Stimulated activated CD8-positive, alpha-beta memory T cell treated with anti-CD3 and anti-CD28 coated beads, Interleukin-7, amount 100 ng/mL, for 48 hours (primary cell): ENCODE measurements at regions not wholly inside any gene's neighbourhood (a gene's known extent, or its start where the extent isn't known, plus 50 kb on each side); places are given as distances from the start of the nearest gene placed in this dataset.
"Not testable (repeated sequence)": the region's sequence is repeated elsewhere in the genome, so short reads cannot be mapped to it uniquely, and the experiment has no call there.

Experiments used
- DNase-seq, 2 donors: peaks; one replicate each; pipeline ENCODE4 v3.0.0-alpha.2; 2020; ENCODE audit warnings: low read depth in 1 of 2; ENCODE audit errors: extremely low read depth in 1 of 2

DNA sequence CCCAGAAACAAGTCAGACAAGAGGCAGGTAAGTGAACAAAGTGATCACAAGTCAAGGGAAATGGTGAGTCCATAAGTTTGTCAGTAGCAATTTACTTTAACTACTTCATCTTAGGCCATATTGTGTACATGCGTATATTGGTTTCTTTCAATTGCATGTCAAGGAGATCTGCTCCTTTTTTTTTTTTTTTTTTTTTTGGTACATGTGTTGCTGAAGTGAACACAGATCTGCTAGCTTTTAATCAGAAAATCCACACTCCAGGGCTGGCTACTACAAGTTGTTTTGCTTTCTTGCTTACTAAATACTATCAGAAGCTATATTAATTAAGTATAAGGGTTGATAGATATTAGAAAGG is 985.1 kb downstream of the TSN start:
- DNase-seq = no peak

DNA sequence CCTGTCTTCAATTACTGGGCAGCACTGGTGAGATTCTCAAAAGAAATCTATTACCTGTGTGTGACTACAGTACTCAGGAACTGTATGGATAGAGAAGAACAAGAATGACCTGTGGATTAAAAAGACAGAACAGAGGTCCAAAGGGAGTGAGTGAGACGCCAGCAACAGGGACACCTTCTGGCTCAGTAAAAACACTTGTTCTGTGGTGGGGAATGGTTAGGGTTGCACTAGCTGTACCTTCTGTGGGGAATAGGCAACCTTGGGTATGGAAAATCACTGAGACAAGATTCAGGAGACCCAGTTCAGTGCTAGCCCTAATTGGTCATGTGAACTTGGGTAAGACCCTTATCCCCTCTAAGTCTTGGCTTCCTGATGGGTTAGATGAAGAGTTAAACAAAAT is 986.0 kb downstream of the TSN start:
- no peak for DNase-seq

DNA sequence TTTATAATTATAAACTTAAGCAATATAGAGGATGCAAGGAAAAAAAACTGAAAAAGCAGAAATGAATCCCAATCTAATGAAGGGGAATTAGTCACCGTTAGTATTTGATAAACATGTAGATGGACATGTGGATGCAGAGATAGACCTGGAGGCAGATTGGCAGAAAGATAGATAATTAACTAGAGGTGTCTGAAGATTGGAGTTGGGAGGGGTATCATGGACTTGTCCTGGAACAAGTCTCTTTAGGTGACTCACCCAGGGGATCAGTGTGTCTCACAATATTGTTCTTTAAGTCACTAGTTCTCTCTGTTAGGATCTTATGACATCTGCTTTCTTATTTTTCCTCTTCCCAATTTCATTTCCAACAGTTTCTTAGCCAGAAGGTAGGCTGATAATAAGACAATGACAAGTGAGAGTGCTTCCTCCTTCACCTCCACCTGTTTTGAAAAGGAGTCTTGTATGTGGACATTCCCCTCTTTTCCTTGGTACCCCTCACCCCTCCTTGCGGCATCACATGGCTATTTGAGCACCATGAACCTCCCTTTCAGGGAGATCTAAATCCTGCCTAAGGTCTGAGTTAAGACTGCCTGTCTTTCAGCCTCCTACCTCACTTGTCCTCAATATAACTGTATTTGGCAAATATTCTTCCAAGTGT is 987.7 kb downstream of the TSN start:
- DNase-seq = no peak

DNA sequence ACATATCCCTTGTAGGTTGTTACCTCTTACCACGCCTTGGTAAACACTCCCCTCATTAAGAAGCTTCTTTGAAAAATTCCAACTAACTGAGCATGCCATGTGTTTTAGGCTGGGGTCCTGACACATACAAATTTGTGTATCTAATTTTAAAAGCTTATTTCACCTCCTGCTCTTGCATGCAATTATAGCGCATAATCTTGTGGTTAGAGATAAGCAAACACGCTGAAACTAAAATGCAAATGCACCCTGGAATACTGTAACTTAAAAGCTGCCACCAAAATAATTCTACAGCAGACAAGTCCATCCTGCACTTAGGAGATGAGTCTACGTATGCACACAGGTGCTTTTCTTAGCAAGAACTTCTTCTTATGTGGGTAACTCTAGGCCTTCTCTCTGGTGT is 990.2 kb downstream of the TSN start:
- DNase-seq = no peak

DNA sequence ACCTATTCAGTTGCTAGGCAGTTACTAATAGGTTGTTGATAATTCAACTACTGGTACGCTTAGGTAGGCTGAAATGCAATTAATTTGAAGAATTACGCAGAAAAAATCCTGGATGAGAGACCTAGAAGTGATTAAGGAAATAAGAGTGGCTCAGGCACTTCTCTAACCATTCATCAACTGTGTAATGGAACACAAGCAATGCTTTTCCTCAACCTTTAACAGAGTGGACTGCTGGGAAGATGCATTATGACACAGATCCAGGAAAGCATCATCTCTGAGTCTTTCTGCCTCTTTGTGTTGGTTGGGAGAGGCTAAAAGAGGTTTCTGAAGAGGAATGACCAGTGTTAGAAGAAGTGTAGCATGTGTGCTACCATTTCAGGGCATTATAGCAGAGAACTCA is 992.2 kb downstream of the TSN start:
- no peak for DNase-seq

DNA sequence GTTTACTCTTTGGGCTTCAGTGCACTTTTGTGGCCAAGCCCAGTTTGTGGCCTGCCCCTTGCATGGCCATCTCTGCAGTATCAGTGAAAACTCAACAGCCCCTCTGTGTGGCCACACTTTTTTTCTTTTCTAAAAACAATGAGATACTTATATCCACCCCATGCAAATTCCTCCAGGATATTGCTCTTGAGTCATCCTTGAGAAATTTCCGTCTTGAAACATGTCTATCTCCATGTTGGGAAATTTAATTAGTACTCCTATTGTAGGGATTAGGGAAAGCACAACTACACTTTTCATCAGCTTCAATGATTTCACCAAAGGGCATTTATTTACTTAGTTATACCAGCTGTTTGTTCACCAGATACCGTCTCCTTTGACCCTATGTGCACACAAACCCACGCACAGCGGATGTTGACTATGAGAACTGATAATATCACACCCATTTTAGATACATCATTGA is 993.1 kb downstream of the TSN start:
- no peak for DNase-seq

DNA sequence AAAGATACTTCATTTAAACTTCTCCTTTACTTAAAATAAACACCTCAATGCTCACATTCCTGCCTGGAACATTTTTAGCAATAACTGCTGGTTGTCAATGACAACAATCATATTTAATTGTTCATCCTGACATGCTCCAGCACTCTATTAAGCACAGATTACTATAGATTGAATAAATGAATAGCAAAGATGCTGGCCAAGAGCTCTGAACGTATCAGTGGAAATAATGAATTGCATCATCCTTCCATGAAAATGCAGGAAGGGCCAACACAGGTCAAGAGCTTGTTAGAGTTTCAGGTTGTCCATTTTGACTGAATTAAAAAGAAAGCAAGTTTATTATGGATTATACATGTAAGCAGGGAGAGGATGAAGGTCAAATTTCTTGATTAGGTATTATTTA is 994.0 kb downstream of the TSN start:
- no peak for DNase-seq

DNA sequence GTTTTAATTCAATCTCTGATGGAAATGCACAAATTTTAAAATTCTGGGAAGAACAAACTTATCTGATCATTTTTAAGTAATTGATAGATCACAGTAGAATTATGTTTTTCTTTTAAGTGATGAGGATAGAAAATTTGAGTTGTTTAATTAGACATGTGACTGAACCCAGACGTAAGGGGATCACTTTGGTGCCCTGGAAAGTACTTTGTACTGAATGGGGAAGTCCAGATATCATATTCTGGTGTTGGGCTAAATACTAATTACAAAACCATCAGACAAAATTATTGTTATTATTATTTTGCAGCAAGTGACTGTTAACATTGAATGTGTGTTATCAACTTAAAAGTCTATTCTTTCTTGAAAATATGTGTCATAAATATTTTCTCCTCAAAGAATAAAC is 994.6 kb downstream of the TSN start:
- no peak for DNase-seq

DNA sequence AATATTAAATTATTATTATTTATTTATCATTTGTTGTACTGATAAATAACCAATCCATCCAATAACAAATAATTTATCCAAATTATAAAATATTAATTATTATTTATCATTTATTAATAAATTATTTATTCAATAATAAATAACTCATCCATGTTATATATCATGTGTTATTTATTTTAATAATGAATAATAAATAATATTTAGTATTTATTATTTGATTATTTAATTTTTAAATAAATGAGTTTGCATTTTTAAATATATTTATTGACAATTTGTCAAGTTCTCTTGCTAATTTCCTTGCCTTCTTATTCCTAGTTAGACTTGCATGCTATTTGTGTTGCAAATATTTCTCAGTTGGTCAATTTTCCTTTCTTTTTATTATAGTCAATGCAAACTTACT is 995.4 kb downstream of the TSN start:
- no peak for DNase-seq

DNA sequence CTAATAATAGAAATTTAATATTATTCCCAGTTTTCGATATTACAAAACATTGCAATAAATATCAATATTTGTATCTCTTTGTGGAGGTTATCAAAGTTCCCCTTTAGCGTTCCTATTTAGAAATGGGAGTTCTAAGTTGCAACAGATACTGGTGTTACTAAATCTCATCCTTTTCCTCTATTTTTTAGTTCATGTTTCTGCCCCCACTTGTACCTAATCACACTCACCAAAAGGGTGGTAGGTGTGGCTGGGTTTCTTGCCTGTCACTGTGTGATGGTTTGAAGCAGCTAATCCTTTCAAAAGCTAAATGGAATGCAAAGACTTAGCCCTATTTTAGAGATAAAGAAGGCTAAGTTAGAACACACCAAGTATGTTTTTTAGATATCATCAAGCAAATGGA is 997.9 kb downstream of the TSN start:
- no peak for DNase-seq

DNA sequence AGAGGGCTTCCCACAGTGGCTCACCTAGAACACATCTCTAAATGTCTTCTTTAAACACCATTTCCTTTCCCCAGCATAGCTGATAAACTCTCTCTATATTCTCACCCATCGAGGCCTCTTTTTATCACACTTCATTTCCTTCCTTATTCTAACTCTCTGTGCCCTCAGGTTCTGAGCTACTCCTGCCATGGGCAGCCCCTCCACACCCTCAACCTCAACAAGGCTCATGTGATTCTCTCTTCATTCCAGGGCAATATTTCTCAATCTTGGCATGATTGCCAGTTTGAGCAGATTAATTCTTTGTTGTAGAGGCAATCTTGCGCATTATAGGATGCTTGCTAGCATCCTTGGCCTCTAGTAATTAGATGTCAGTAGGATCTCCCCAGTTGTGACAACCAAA is 999.1 kb downstream of the TSN start:
- DNase-seq = no peak

DNA sequence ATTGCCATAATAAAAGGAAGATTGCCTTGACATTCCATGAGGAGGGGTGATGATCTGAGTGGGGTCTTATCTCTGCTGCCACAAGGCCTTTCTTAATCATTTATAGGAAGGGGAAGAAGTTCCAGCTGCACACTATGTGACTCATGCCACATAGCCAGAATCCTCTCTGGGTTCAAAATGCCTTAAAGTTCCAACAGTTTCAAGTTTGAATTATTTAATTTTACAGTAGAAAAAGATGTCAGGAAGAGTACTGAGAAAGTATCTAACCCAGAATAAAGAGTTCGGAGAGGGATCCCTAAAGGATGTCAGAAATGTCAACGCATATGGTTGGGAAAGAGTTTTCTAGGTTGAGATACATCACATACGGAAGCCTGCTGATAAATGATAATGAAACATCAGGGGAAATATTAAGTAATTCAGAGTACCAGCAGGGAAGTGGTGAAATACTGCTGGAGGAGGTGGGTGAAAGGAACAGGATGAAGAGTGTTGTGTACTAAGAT is 999.9 kb downstream of the TSN start:
- DNase-seq = no peak

DNA sequence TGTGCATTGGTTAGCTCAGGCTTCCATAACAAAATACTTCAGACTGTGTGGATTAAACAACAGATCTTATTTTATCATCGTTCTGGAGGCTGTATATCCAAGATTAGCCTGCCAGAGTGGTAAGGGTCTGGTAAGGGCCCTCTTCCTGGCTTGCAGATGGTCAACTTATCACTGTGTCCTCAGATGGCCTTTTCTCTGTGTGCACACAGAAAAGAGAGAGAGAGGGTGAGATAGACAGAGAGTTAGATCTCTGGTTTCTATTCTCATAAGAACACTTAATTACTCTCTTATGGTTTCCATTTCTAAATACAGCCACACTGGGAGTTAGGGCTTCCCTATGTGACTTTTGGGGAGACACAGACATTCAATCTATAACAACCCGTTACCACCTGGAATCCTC is 1003.5 kb downstream of the TSN start:
- no peak for DNase-seq

DNA sequence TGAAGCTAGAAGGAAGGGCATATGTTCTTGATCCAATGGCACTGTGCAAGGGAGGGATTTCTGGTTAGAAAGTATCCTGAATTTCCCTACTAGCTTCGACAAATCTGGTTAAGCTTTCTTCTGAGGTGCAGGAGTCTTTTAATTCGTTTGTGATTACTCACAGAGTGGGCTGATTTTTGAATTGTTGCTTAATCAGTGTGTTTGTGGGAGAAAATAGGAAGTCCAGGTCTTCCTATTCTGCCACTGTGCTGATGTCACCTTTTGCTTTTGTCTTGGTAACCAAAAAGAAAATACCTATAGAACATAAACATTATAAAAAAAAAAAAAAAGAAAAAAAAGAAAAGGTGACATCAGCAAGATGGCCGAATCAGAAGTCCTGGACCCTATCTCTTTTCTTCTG is 1008.6 kb downstream of the TSN start:
- no peak for DNase-seq

DNA sequence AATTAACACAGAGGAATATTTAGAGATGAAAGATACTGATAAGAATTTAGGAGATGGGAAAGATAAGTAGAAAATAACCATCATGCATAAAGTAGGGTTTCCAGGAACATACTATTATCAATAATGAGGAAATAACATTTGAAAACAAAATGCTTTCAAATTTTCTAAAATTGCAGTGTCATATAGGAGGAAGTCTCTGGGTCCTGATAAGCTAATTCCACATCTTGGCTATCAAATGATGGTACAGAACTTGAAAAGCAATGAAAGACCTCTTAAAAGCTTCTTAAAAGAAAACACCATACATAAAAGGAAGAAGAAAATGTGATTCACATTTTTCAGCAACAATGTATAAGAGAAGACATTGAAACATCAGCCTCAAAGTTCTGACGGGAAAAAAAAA is 1024.8 kb downstream of the TSN start:
- no peak for DNase-seq

DNA sequence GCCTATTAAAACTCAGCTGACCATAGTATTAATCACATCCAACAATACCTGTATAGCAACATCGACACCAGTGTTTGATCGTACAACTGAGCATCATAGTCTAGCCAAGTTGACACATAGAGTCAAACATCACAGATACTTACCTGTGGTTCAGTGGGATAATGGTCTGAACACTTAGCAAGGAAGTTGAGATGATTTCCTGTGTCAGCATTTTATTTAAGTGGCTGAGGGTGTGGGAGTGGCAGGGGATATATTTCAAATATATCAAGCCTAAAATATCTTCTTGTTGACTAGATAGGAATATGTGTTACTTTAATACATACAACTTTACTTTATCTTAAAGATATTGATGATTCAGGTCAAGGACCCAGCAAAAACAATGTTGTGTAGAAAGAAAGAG is 1038.6 kb downstream of the TSN start:
- no peak for DNase-seq

DNA sequence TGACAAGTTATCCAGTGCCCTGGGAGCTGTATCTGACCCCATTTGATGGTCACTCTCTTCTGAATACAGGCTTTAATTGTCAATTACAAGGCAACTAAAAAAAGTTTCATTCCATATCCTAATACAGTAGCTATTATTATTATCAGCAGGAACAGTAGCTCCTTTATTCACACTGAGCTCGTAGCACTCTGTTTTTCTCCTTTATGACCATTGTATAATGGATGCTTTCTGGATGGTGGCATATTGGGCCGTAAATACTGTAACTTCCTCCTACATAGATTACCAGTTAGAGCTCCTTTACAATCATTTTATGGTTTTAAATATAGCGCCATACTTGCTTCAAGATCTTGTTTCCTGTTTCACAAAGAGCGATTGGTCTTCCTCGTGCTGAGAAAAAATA is 1040.3 kb downstream of the TSN start:
- no peak for DNase-seq

DNA sequence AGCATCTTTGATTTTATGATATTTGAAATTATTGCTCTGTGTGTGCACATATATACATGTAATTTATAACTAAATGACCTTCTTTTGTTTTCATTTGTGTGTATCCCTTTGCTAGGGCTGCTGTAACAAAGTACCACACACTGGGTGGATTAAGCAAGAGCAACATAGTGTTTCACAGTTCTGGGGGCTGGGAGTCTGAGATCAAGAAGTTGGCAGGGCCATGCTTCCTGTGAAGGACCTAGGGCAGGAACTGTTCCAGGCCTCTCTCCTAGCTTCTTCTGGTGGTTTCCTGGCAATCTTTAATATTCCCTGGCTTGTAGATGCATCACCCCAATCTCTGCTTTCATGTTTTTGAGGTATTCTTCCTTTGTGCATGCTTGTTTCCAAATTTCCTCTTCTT is 1043.9 kb downstream of the TSN start:
- DNase-seq = no peak

DNA sequence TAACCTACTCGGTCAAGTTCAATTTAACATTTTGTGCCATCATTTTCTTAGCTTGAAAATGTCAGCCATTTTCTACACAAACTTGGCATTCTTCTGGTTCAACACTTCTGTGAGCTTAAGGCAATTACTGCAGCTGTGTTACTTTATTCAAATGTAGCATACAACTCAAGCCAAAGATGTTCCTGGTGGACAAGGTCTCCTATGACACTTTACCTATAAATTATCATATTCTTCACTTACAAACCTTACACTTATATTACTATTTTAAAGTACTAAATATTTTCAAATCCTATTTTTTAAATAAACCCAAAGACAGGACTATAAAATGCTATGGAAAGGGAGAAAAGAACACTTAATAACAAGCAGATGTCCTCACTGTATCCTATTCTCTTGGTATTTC is 1045.3 kb downstream of the TSN start:
- no peak for DNase-seq

DNA sequence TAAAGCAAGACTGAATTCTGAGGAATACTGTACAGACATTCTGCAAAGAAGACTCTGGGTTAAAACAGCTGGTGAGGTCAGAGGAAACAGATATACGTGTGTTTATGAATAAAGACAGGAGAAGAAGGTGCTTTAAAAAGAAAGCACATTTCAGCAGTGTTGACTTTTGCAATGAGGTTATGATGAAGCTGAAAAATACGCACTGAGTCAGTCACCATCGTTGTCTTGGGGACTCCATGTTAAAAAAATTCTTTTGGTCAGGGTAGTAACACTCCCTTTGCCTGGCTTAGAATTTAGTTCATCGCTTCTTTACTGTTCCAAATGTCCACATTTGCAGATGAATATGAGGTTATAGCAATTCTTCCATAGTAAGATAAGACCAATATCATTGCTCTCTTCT is 1049.0 kb downstream of the TSN start:
- no peak for DNase-seq

DNA sequence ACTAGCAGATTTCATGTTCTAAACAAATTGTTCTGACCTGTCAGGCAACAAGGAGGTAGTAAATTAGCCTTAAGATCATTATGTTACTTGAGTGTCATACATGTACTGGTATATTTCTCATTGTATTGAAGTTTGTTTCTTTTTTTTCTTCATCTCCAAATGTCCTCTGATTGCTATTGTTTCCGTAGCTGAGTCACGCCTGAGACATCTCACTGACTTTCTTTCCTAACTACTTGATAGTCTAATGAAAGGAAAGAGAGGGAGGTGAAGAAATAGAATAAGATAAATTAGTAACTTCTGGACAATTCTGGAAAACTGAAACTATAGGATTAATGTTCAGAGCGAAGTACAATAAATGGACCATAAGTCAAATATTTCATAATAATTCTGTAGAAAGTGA is 1049.9 kb downstream of the TSN start:
- DNase-seq = no peak

DNA sequence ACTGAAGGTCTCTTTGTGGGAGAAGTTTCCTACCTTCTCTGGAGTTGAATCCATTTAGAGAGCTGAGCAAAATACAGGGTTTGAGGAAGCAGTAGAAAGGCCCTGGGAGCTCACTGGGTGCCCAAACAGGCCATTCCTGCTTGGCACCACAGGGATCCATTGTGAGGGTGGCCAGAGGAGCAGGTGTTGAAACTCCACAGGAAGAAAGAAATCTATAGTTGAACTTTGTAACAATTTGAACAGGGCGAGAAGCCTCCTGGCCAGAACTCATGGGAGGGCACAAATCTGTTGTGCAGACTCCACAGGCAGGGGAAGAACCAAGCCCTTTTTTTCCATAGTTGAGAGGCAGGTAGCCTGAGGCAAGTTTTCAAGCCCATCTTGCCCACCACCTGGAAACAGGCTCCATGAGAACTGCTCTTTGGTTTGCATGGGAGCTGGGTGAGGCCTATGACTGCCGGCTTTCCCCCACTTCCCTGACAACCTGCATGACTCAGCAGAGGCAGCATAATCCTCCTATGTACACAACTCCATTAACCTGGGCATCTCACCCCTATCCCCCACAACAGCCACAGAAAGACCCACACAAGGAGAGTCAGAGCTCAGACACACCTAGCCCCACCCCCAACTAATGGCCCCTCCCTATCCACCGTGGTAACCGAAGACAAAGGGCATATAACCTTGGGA is 1053.0 kb downstream of the TSN start:
- no peak for DNase-seq

DNA sequence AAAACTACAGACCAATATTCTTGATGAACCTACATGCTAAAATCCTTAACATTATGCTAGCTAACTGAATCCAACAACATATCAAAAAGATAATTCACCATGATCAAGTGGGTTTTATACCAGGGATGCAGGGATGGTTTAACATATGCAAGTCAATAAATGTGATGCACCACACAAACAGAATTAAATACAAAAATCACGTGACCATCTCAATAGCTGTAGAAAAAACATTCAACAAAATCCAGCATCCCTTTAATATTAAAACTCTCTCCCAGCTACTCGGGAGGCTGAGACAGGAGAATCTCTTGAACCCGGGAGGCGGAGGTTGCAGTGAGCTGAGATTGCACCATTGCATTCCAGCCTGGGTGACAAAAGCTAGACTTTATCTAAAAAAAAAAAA is 1056.8 kb downstream of the TSN start:
- DNase-seq = not testable (repeated sequence)
